Keratinocyte (primary cell): ENCODE measurements at regions not wholly inside any gene's neighbourhood (a gene's known extent, or its start where the extent isn't known, plus 50 kb on each side); places are given as distances from the start of the nearest gene placed in this dataset.

Experiments
- DNase-seq: peaks from one replicate; pipeline ENCODE4 v3.0.0-alpha.2; 2011; ENCODE audit warnings: low read depth, missing footprints, low spot score
- FAIRE-seq: peaks from 2 replicates; lab custom pipeline; 2011; peaks lifted over from hg19 to GRCh38; lab: Jason Lieb, UNC
- H2AFZ ChIP-seq: 2 replicates; pipeline ENCODE4 v1.6.0; 2012; ENCODE audit warnings: low read length, control low read depth, inconsistent platforms; ENCODE audit not compliant: control insufficient read depth
- H3K27ac ChIP-seq: 2 replicates; pipeline ENCODE4 v1.5.1; 2011; ENCODE audit warnings: low read length; ENCODE audit not compliant: control insufficient read depth, insufficient read depth
- H3K27me3 ChIP-seq: 3 replicates; pipeline ENCODE4 v1.6.0; 2011; ENCODE audit warnings: low read length; ENCODE audit not compliant: control insufficient read depth, insufficient read depth; ENCODE audit errors: extremely low read depth
- H3K36me3 ChIP-seq, 2 experiments: 2 replicates in 1 of 2; 3 replicates in 1 of 2; pipeline ENCODE4 v1.5.1; 2011; ENCODE audit warnings: low read length in 2 of 2, mild to moderate bottlenecking in 1 of 2; ENCODE audit not compliant: control insufficient read depth in 2 of 2, insufficient read depth in 2 of 2; ENCODE audit errors: extremely low read depth in 1 of 2
- H3K4me1 ChIP-seq: 3 replicates; pipeline ENCODE4 v1.5.1; 2011; ENCODE audit warnings: low read length; ENCODE audit not compliant: control insufficient read depth, insufficient read depth; ENCODE audit errors: extremely low read depth
- H3K4me2 ChIP-seq: 3 replicates; pipeline ENCODE4 v1.6.0; 2011; ENCODE audit warnings: low read depth, low read length; ENCODE audit not compliant: control insufficient read depth, insufficient read depth; ENCODE audit errors: extremely low read depth
- H3K4me3 ChIP-seq, 3 experiments: fragments of 200-600 bp in 1 of 3; sonication (generic) in 1 of 3; 2 replicates in 2 of 3; 3 replicates in 1 of 3; pipeline ENCODE4 v1.5.1; 2011 to 2016; ENCODE audit warnings: low read length in 3 of 3, mild to moderate bottlenecking in 3 of 3, control low read depth in 2 of 3, inconsistent platforms in 1 of 3, low read depth in 1 of 3, mixed read lengths in 1 of 3, mixed run types in 1 of 3, moderate library complexity in 1 of 3; ENCODE audit not compliant: control insufficient read depth in 2 of 3, insufficient read depth in 2 of 3; ENCODE audit errors: extremely low read depth in 1 of 3
- H3K79me2 ChIP-seq: 2 replicates; pipeline ENCODE4 v1.6.0; 2012; ENCODE audit warnings: low read length; ENCODE audit not compliant: control insufficient read depth, insufficient read depth
- H3K9ac ChIP-seq: 3 replicates; pipeline ENCODE4 v1.6.0; 2011; ENCODE audit warnings: low read length; ENCODE audit not compliant: control insufficient read depth, insufficient read depth; ENCODE audit errors: extremely low read depth
- H3K9me1 ChIP-seq: 3 replicates; pipeline ENCODE4 v1.6.0; 2011; ENCODE audit warnings: low read length; ENCODE audit not compliant: control insufficient read depth, insufficient read depth; ENCODE audit errors: extremely low read depth
- H3K9me3 ChIP-seq: 2 replicates; pipeline ENCODE4 v1.5.1; 2012; ENCODE audit warnings: low read depth, low read length; ENCODE audit not compliant: control insufficient read depth
- H4K20me1 ChIP-seq: 3 replicates; pipeline ENCODE4 v1.6.0; 2011; ENCODE audit warnings: low read length; ENCODE audit not compliant: control insufficient read depth, insufficient read depth; ENCODE audit errors: extremely low read depth
- EZH2 ChIP-seq: IDR thresholded peaks from one replicate; pipeline ENCODE4 v1.6.1; 2012; ENCODE audit warnings: inconsistent platforms, mild to moderate bottlenecking, low read length, moderate library complexity
- dilution Hi-C: fragments of 300-500 bp; cut with MboI; formaldehyde crosslinking; loops from one replicate; pipeline ENCODE4 v1.7.0; 2020; ENCODE audit warnings: low sequenced_read_pairs; ENCODE audit not compliant: extremely low pct_ligation_motif_present
- TF ChIP-seq, protein P1 (sequence below), 3 experiments: IDR thresholded peaks in 1 of 3; conservative IDR thresholded peaks in 1 of 3; optimal IDR thresholded peaks in 1 of 3; 2 replicates in 2 of 3; 3 replicates in 1 of 3; pipeline versions ENCODE3 to v1.5.1; 2011; ENCODE audit warnings: low read length in 3 of 3, mild to moderate bottlenecking in 3 of 3, moderate library complexity in 2 of 3, control low read depth in 1 of 3, inconsistent platforms in 1 of 3; ENCODE audit not compliant: insufficient read depth in 2 of 3; ENCODE audit errors: extremely low read depth in 1 of 3

GRCh38 chr2:207252979-207253645 lies 87.4 kb upstream of the KLF7 start:
- H3K27ac ChIP-seq: no peak overlapping the region
- H2AFZ ChIP-seq: no peak overlapping the region
- no peak for TF ChIP-seq EZH2
- TF ChIP-seq, protein P1, sequence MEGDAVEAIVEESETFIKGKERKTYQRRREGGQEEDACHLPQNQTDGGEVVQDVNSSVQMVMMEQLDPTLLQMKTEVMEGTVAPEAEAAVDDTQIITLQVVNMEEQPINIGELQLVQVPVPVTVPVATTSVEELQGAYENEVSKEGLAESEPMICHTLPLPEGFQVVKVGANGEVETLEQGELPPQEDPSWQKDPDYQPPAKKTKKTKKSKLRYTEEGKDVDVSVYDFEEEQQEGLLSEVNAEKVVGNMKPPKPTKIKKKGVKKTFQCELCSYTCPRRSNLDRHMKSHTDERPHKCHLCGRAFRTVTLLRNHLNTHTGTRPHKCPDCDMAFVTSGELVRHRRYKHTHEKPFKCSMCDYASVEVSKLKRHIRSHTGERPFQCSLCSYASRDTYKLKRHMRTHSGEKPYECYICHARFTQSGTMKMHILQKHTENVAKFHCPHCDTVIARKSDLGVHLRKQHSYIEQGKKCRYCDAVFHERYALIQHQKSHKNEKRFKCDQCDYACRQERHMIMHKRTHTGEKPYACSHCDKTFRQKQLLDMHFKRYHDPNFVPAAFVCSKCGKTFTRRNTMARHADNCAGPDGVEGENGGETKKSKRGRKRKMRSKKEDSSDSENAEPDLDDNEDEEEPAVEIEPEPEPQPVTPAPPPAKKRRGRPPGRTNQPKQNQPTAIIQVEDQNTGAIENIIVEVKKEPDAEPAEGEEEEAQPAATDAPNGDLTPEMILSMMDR (optimal IDR thresholded peaks at IDR 0.05 in 1 of 3, IDR thresholded peaks at IDR 0.05 in 1 of 3, conservative IDR thresholded peaks at IDR 0.05 in 1 of 3; ENCODE audit: extremely low read depth in 1 of 3, insufficient read depth in 2 of 3, low read length in 3 of 3): no peak
- dilution Hi-C loops: no loop called here
- H3K9ac ChIP-seq: no peak overlapping the region
- H3K4me2 ChIP-seq: no peak overlapping the region
- no peaks in the 10 kb centered on the region for H4K20me1 ChIP-seq
- H3K9me3 ChIP-seq: no peaks in the 10 kb centered on the region
- no peaks in the 10 kb centered on the region for H3K27me3 ChIP-seq
- H3K4me3 ChIP-seq: no peak overlapping the region
- DNase-seq: no peak
- no peaks in the 10 kb centered on the region for H3K79me2 ChIP-seq
- no peaks in the 10 kb centered on the region for H3K36me3 ChIP-seq
- H3K4me1 ChIP-seq: peaks cover 79% of the 10 kb centered on the region
- FAIRE-seq: no peak
- no peaks in the 10 kb centered on the region for H3K9me1 ChIP-seq

- Histone ChIP-seq H3K9me1 (no peaks in the 10 kb centered on the region), H3K4me3 (no peak overlapping the region), H2AFZ (no peak overlapping the region), H3K4me2 (peak overlapping the region; percentile 22), H3K79me2 (no peaks in the 10 kb centered on the region), H3K4me1 (peaks cover 80% of the 10 kb centered on the region), H4K20me1 (no peaks in the 10 kb centered on the region), H3K9me3 (no peaks in the 10 kb centered on the region), H3K36me3 (no peaks in the 10 kb centered on the region), H3K27me3 (no peaks in the 10 kb centered on the region), H3K9ac (no peak overlapping the region), H3K27ac (no peak overlapping the region)
- TF ChIP-seq, protein P1 (optimal IDR thresholded peaks at IDR 0.05 in 1 of 3, IDR thresholded peaks at IDR 0.05 in 1 of 3, conservative IDR thresholded peaks at IDR 0.05 in 1 of 3; ENCODE audit: extremely low read depth in 1 of 3, insufficient read depth in 2 of 3, low read length in 3 of 3): no peak
- no peak for TF ChIP-seq EZH2
- dilution Hi-C loops: no loop called here
- no peak for DNase-seq
- FAIRE-seq: peak; percentile 98
These were observed 88.1 kb upstream of the KLF7 start for GRCh38 chr2:207253666-207254345.
